ENCODE measurements at regions not wholly inside any gene's neighbourhood (a gene's known extent, or its start where the extent isn't known, plus 50 kb on each side); places are given as distances from the start of the nearest gene placed in this dataset.

DNA sequence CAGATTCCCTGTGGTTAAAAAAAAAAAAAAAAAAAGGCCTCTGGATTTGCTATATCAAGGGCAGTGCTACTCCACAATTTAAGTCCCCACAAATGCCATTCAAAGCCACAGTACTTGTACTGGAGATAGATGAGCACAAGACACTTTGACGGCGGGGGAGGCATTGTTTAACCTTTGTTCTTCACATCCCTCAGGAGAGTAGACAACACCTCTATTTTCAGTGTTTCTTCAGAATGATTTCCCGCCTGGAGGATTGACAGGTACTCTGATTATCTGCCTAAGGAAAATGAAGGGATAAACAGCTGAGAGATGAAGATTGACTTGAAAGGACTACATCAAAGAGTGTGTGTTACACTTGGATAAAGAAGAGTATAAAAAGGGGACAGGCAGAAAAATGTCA lies 58.7 kb downstream of the OTOL1 start:
- Histone ChIP-seq H3K36me3 (ENCODE audit: control insufficient read depth, insufficient read depth, low read length) (no peaks in the 10 kb centered on the region), H3K4me3 (ENCODE audit: low read depth, low read length) (no peak overlapping the region), H3K27me3 (ENCODE audit: control insufficient read depth, insufficient read depth, low read length) (no peaks in the 10 kb centered on the region; the same call in 1 of the 2 replicates)
- POLR2A ChIA-PET: no interaction called here
- TF ChIP-seq, protein P1, sequence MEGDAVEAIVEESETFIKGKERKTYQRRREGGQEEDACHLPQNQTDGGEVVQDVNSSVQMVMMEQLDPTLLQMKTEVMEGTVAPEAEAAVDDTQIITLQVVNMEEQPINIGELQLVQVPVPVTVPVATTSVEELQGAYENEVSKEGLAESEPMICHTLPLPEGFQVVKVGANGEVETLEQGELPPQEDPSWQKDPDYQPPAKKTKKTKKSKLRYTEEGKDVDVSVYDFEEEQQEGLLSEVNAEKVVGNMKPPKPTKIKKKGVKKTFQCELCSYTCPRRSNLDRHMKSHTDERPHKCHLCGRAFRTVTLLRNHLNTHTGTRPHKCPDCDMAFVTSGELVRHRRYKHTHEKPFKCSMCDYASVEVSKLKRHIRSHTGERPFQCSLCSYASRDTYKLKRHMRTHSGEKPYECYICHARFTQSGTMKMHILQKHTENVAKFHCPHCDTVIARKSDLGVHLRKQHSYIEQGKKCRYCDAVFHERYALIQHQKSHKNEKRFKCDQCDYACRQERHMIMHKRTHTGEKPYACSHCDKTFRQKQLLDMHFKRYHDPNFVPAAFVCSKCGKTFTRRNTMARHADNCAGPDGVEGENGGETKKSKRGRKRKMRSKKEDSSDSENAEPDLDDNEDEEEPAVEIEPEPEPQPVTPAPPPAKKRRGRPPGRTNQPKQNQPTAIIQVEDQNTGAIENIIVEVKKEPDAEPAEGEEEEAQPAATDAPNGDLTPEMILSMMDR (IDR thresholded peaks at IDR 0.05; ENCODE audit: insufficient read depth, low read depth, low read length): no peak
- no peak for DNase-seq (ENCODE audit: low read depth)
- CTCF ChIA-PET: no interaction called here

DNA sequence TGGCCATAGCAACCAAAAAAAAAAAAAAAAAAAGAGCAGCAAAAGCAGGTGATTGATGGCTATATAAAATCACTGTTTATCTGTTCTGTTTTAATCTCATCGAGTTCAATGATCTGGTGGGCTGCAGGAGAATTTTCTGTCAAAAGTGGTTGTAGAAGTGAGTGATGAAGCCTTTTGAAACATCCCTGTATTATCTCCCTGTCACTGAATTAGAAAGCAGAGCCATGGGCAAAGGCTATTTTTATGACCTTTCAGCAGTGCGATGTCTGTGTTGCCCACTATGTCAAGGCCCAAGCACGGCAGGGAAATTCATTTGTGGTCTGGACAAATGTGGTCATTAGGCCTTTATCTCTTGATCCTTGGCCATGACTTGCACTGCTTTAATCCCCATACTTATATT lies 59.9 kb downstream of the OTOL1 start:
- no peak overlapping the region for H3K4me3 ChIP-seq (ENCODE audit: low read depth, low read length)
- POLR2A ChIA-PET: no interaction called here
- no peaks in the 10 kb centered on the region for H3K36me3 ChIP-seq (ENCODE audit: control insufficient read depth, insufficient read depth, low read length)
- CTCF ChIA-PET: no interaction called here
- no peaks in the 10 kb centered on the region; the same call in 1 of the 2 replicates for H3K27me3 ChIP-seq (ENCODE audit: control insufficient read depth, insufficient read depth, low read length)
- DNase-seq (ENCODE audit: low read depth): no peak
- TF ChIP-seq, protein P1 (IDR thresholded peaks at IDR 0.05; ENCODE audit: insufficient read depth, low read depth, low read length): no peak

DNA sequence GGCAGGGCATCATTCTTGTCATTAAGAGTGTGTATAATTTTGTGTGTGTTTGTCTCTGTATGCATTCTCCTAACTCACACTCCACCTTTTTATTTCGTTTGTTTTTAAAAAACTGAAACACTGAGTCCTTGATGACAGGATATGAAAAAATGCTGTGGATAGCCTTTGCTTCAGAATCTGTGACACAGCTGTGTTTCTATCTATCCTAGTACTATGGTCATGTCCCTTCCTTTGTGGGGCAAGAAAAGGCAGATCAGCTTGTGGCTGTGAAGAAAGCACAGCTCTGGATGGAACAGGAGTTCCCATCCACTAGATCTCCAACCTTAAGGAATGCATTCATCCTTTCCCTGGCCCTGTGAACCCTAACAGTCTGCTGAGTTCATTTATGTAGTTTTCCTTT lies 60.3 kb downstream of the OTOL1 start:
- TF ChIP-seq, protein P1 (IDR thresholded peaks at IDR 0.05; ENCODE audit: insufficient read depth, low read depth, low read length): no peak
- CTCF ChIA-PET: no interaction called here
- Histone ChIP-seq H3K27me3 (ENCODE audit: control insufficient read depth, insufficient read depth, low read length) (no peaks in the 10 kb centered on the region; the same call in 1 of the 2 replicates), H3K36me3 (ENCODE audit: control insufficient read depth, insufficient read depth, low read length) (no peaks in the 10 kb centered on the region), H3K4me3 (ENCODE audit: low read depth, low read length) (no peak overlapping the region)
- no peak for DNase-seq (ENCODE audit: low read depth)
- POLR2A ChIA-PET: no interaction called here

DNA sequence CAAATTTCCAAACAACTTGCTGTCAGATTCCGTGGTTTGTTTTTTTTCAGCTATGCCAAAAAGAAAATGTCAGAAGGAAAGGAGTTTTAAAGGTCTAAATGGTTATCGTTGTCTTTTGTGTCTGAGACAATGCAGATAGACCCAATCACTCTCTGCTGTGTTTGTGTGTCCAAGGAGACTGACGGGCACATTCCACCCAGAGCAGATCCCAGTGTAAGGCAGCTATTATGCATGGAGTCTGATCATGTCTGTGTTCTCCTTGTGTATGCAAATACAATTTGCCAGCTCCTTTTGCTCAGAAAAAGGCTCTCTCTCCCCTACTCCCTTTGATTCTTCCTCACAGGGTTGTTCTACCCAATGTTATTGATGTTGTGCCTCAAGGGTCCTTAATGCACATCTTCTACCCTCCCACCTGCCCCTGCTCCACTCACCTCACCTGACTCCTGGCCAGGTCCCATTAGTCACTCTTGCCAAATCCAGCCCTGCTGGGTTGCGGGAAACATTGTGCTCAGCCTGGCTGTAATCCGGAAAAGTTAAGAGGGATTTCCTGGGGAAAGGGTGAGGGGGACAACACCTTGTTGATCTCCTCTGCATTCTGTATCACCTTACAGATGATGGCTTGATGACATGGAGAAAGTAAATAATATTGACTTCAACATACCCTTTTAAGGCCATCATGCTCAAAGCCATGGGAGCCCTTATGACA lies 61.0 kb downstream of the OTOL1 start:
- ChIA-PET POLR2A (no interaction called here), CTCF (no interaction called here)
- no peak for DNase-seq (ENCODE audit: low read depth)
- H3K27me3 ChIP-seq (ENCODE audit: control insufficient read depth, insufficient read depth, low read length): no peaks in the 10 kb centered on the region; the same call in 1 of the 2 replicates
- TF ChIP-seq, protein P1 (IDR thresholded peaks at IDR 0.05; ENCODE audit: insufficient read depth, low read depth, low read length): no peak
- H3K4me3 ChIP-seq (ENCODE audit: low read depth, low read length): no peak overlapping the region
- H3K36me3 ChIP-seq (ENCODE audit: control insufficient read depth, insufficient read depth, low read length): no peaks in the 10 kb centered on the region

DNA sequence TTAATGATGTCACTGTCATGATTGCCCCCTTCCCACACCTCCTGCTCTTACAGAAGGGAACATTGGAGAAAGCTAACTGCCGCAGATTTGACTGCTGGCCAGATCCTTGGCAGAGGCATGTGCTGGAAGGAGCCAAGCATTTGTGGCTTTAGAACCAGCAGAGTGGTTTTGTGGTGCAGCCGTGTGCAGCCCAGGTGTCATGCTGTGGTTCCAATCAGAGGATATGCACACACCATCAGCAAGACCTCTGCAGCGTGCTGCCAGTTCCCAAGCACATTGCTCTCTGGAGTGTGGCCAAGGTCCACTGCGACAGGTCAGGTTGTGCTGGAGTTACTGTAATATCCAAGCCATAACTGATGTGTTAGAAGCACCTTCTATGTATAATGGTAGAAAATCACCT lies 61.6 kb downstream of the OTOL1 start:
- CTCF ChIA-PET: no interaction called here
- POLR2A ChIA-PET: no interaction called here
- TF ChIP-seq, protein P1 (IDR thresholded peaks at IDR 0.05; ENCODE audit: insufficient read depth, low read depth, low read length): no peak
- no peak overlapping the region for H3K4me3 ChIP-seq (ENCODE audit: low read depth, low read length)
- no peak for DNase-seq (ENCODE audit: low read depth)
- H3K36me3 ChIP-seq (ENCODE audit: control insufficient read depth, insufficient read depth, low read length): no peaks in the 10 kb centered on the region
- no peaks in the 10 kb centered on the region; the same call in 1 of the 2 replicates for H3K27me3 ChIP-seq (ENCODE audit: control insufficient read depth, insufficient read depth, low read length)
